MCF 10A (cell line): ENCODE measurements at regions not wholly inside any gene's neighbourhood (a gene's known extent, or its start where the extent isn't known, plus 50 kb on each side); places are given as distances from the start of the nearest gene placed in this dataset.

ENCODE experiments used
- BruUV-seq: library from RNA; stranded (reverse); fragments of 400-500 nt; replicated peaks from 2 replicates; lab custom pipeline; 2021; lab: Mats Ljungman, UMichigan
- CTCF ChIA-PET: fragments of 300-600 bp; sonication (Branson Sonifier 250); formaldehyde crosslinking; extraction: SDS; loops from one replicate; lab custom pipeline; 2021; ENCODE audit warnings: antibody characterized with exemption, inconsistent platforms; lab: Yijun Ruan, JAX
- POLR2A ChIA-PET: fragments of 300-600, 350-650 bp; sonication (Branson Sonifier 250); formaldehyde crosslinking; extraction: SDS; loops from one replicate; lab custom pipeline; 2020; ENCODE audit warnings: antibody characterized with exemption, inconsistent platforms; lab: Yijun Ruan, JAX
- DNase-seq: peaks from one replicate; pipeline ENCODE4 v3.0.0-alpha.2; 2018; ENCODE audit not compliant: unreplicated experiment
- H3K27ac Mint-ChIP-seq: one replicate; pipeline ENCODE4 v1.8.0; 2022; ENCODE audit warnings: mild to moderate bottlenecking, low read depth, mixed read lengths; ENCODE audit not compliant: unreplicated experiment
- H3K27me3 Mint-ChIP-seq: one replicate; pipeline ENCODE4 v1.8.0; 2022; ENCODE audit warnings: mixed read lengths; ENCODE audit not compliant: insufficient read depth, unreplicated experiment
- H3K36me3 Mint-ChIP-seq: one replicate; pipeline ENCODE4 v1.8.0; 2022; ENCODE audit warnings: mild to moderate bottlenecking, moderate library complexity, mixed read lengths; ENCODE audit not compliant: insufficient read depth, unreplicated experiment
- H3K4me1 Mint-ChIP-seq: one replicate; pipeline ENCODE4 v1.8.0; 2022; ENCODE audit warnings: mixed read lengths; ENCODE audit not compliant: insufficient read depth, unreplicated experiment
- H3K4me3 Mint-ChIP-seq: one replicate; pipeline ENCODE4 v1.8.0; 2022; ENCODE audit warnings: mild to moderate bottlenecking, moderate library complexity, mixed read lengths; ENCODE audit not compliant: unreplicated experiment
- H3K9me3 Mint-ChIP-seq: one replicate; pipeline ENCODE4 v1.8.0; 2022; ENCODE audit warnings: mixed read lengths; ENCODE audit not compliant: unreplicated experiment
- CTCF ChIP-seq: fragments of 200-600 bp; IDR thresholded peaks from one replicate; pipeline ENCODE4 v1.8.0; 2022; ENCODE audit warnings: antibody characterized with exemption, mild to moderate bottlenecking; ENCODE audit not compliant: unreplicated experiment
- intact Hi-C: fragments of 100-400 bp; cut with micrococcal nuclease; formaldehyde crosslinking; loops from 2 replicates; pipeline ENCODE4 v1.14.1; 2022

GRCh38 chr9:726005-726404 lies 115.5 kb upstream of the DMRT1 start:
- Mint-ChIP-seq H3K4me3 (no peak overlapping the region), H3K4me1 (peaks cover 15% of the 10 kb centered on the region), H3K36me3 (peaks cover 67% of the 10 kb centered on the region), H3K27me3 (no peaks in the 10 kb centered on the region), H3K27ac (no peak overlapping the region), H3K9me3 (no peaks in the 10 kb centered on the region)
- ChIA-PET CTCF (interaction anchor here (0.7 kb wide), 1 partner anchor 17 kb away, joined by 4 read pairs; no protein-coding TSS in a partner anchor), POLR2A (interaction anchor here (1.4 kb wide), 1 partner anchor 19 kb away, joined by 3 read pairs; no protein-coding TSS in a partner anchor)
- no peak for TF ChIP-seq CTCF
- no peak for DNase-seq
- intact Hi-C loops: no loop called here
- BruUV-seq: no TSS peak

GRCh38 chr9:727767-728166 lies 113.7 kb upstream of the DMRT1 start:
- no peak for DNase-seq
- no peak for TF ChIP-seq CTCF
- POLR2A ChIA-PET: no interaction called here
- intact Hi-C loops: no loop called here
- Mint-ChIP-seq H3K36me3 (peaks cover 70% of the 10 kb centered on the region), H3K9me3 (no peaks in the 10 kb centered on the region), H3K27ac (no peak overlapping the region), H3K4me1 (peaks cover 8% of the 10 kb centered on the region), H3K4me3 (no peak overlapping the region), H3K27me3 (no peaks in the 10 kb centered on the region)
- CTCF ChIA-PET: no interaction called here
- no TSS peak for BruUV-seq

GRCh38 chr9:728535-728934 lies 113.0 kb upstream of the DMRT1 start:
- Mint-ChIP-seq H3K27ac (no peak overlapping the region), H3K27me3 (no peaks in the 10 kb centered on the region), H3K9me3 (no peaks in the 10 kb centered on the region), H3K4me1 (peaks cover 6% of the 10 kb centered on the region), H3K4me3 (no peak overlapping the region), H3K36me3 (peaks cover 70% of the 10 kb centered on the region)
- CTCF ChIA-PET: no interaction called here
- no peak for DNase-seq
- intact Hi-C loops: no loop called here
- no peak for TF ChIP-seq CTCF
- POLR2A ChIA-PET: interaction anchor here (1.2 kb wide), 1 partner anchor 10 kb away, joined by 3 read pairs; no protein-coding TSS in a partner anchor
- BruUV-seq: no TSS peak

- POLR2A ChIA-PET: interaction anchor here (0.6 kb wide), 1 partner anchor 343 kb away, joined by 3 read pairs; no protein-coding TSS in a partner anchor
- Mint-ChIP-seq H3K27me3 (no peaks in the 10 kb centered on the region), H3K27ac (no peak overlapping the region), H3K9me3 (no peaks in the 10 kb centered on the region), H3K4me3 (no peak overlapping the region), H3K36me3 (peaks cover 71% of the 10 kb centered on the region), H3K4me1 (no peaks in the 10 kb centered on the region)
- intact Hi-C loops: no loop called here
- TF ChIP-seq CTCF: no peak
- BruUV-seq: no TSS peak
- CTCF ChIA-PET: interaction anchor here (0.8 kb wide), 1 partner anchor 25 kb away, joined by 5 read pairs; no protein-coding TSS in a partner anchor
- no peak for DNase-seq
Measured at GRCh38 chr9:731474-731873, 110.0 kb upstream of the DMRT1 start.
